K562 (cell line): ENCODE measurements at regions not wholly inside any gene's neighbourhood (a gene's known extent, or its start where the extent isn't known, plus 50 kb on each side); places are given as distances from the start of the nearest gene placed in this dataset.

ENCODE experiments used
- ATAC-seq: fragments of 200-7000 bp; cut with Tn5 transposase; 3 replicates; pipeline ENCODE4 v1.9.1; 2020; ENCODE audit warnings: moderate library complexity
- BruUV-seq: library from RNA; stranded (reverse); fragments of 400-500 nt; replicated peaks from 2 replicates; lab custom pipeline; 2021; lab: Mats Ljungman, UMichigan
- CTCF ChIA-PET: fragments of 300-600 bp; formaldehyde crosslinking; extraction: SDS; loops from one replicate; lab custom pipeline; 2021; ENCODE audit warnings: low intra/inter-chr PET ratio; lab: Yijun Ruan, JAX
- POLR2A ChIA-PET: fragments of 300-600, 350-650 bp; sonication (Branson Sonifier 250); formaldehyde crosslinking; extraction: SDS; loops from one replicate; lab custom pipeline; 2021; ENCODE audit warnings: antibody characterized with exemption, inconsistent platforms; lab: Yijun Ruan, JAX
- DNase-seq, 4 experiments: peaks; one replicate each; pipeline versions ENCODE4 v3.0.0 to v3.0.0-alpha.2; 2011 to 2018; ENCODE audit warnings: low spot score in 3 of 4, mixed read lengths in 3 of 4; ENCODE audit errors: extremely low read depth in 1 of 4
- FAIRE-seq: peaks from 2 replicates; lab custom pipeline; 2011; peaks lifted over from hg19 to GRCh38; lab: Jason Lieb, UNC
- H2AFZ ChIP-seq: 2 replicates; pipeline ENCODE4 v1.6.0; 2011; ENCODE audit warnings: low read depth, low read length, control low read depth, inconsistent platforms
- H3K27ac ChIP-seq: fragments of 200-600 bp; 3 replicates; pipeline ENCODE4 v1.8.0; 2011; ENCODE audit warnings: low read depth, mild to moderate bottlenecking, control low read depth, inconsistent platforms, low read length, moderate library complexity, mixed read lengths; ENCODE audit errors: extremely low read depth
- H3K27me3 ChIP-seq, 2 experiments: fragments of 300-600 bp in 1 of 2; 2 replicates in 1 of 2; 3 replicates in 1 of 2; pipeline versions ENCODE4 v1.6.0 to v1.8.0; 2011; ENCODE audit warnings: inconsistent platforms in 2 of 2, low read length in 2 of 2, mild to moderate bottlenecking in 1 of 2, mixed read lengths in 1 of 2, moderate library complexity in 1 of 2; ENCODE audit not compliant: control insufficient read depth in 2 of 2, insufficient read depth in 2 of 2
- H3K36me3 ChIP-seq: fragments of 300-600 bp; 3 replicates; pipeline ENCODE4 v1.8.0; 2011; ENCODE audit warnings: mild to moderate bottlenecking, low read length, inconsistent platforms; ENCODE audit not compliant: control insufficient read depth, insufficient read depth
- H3K4me1 ChIP-seq, 2 experiments: fragments of 200-600 bp in 1 of 2; replicated peaks in 1 of 2; 2 replicates in 1 of 2; 3 replicates in 1 of 2; pipeline versions ENCODE4 v1.5.1 to v1.8.0; 2011; ENCODE audit warnings: inconsistent platforms in 2 of 2, low read length in 2 of 2, mild to moderate bottlenecking in 1 of 2, mixed read lengths in 1 of 2, moderate library complexity in 1 of 2; ENCODE audit not compliant: control insufficient read depth in 2 of 2, insufficient read depth in 2 of 2
- H3K4me2 ChIP-seq: 2 replicates; pipeline ENCODE4 v1.6.1; 2011; ENCODE audit warnings: low read length, control low read depth, inconsistent platforms, mixed read lengths; ENCODE audit not compliant: insufficient read depth
- H3K4me3 ChIP-seq: fragments of 200-600 bp; sonication (generic), shearing (Covaris generic); 2 replicates; pipeline ENCODE4 v1.5.1; 2016; ENCODE audit warnings: control low read depth, inconsistent platforms
- H3K79me2 ChIP-seq: fragments of 200-600 bp; 3 replicates; pipeline ENCODE4 v1.8.0; 2011; ENCODE audit warnings: low read length, inconsistent platforms; ENCODE audit not compliant: control insufficient read depth, insufficient read depth
- H3K9ac ChIP-seq, 2 experiments: 2 replicates each; pipeline versions ENCODE4 v1.6.0 to v1.6.1; 2011; ENCODE audit warnings: low read depth in 2 of 2, low read length in 2 of 2, control low read depth in 1 of 2, inconsistent platforms in 1 of 2, mild to moderate bottlenecking in 1 of 2, mixed read lengths in 1 of 2; ENCODE audit not compliant: insufficient read depth in 1 of 2
- H3K9me1 ChIP-seq: one replicate; pipeline ENCODE4 v1.6.0; 2011; ENCODE audit warnings: inconsistent platforms, mild to moderate bottlenecking, low read length, moderate library complexity; ENCODE audit not compliant: control insufficient read depth, insufficient read depth
- H3K9me3 ChIP-seq: replicated peaks from 2 replicates; pipeline ENCODE4 v1.5.1; 2011; ENCODE audit warnings: low read depth, low read length, inconsistent platforms; ENCODE audit not compliant: control insufficient read depth, insufficient read depth
- H4K20me1 ChIP-seq: replicated peaks from 2 replicates; pipeline ENCODE4 v1.6.1; 2011; ENCODE audit warnings: low read length, inconsistent platforms, mixed read lengths; ENCODE audit not compliant: control insufficient read depth, insufficient read depth
- EZH2 ChIP-seq: IDR thresholded peaks from 2 replicates; pipeline ENCODE4 v1.6.1; 2012; ENCODE audit warnings: low read depth, mild to moderate bottlenecking, inconsistent platforms, low read length, borderline replicate concordance
- FOXA3 ChIP-seq, 2 experiments: fragments of 450-650 bp in 1 of 2; sonication (generic) in 1 of 2; formaldehyde crosslinking; IDR thresholded peaks in 1 of 2; conservative IDR thresholded peaks in 1 of 2; 2 replicates each; pipeline versions ENCODE4 v1.4.0 to v1.8.0; 2020 to 2022; ENCODE audit warnings: mild to moderate bottlenecking in 2 of 2, missing genetic modification reagents in 1 of 2
- HNRNPK ChIP-seq: fragments of 200-400 bp; formaldehyde crosslinking; IDR thresholded peaks from one replicate; pipeline ENCODE4 v1.6.1; 2018; ENCODE audit warnings: mild to moderate bottlenecking, low read depth, low read length; ENCODE audit not compliant: poor library complexity, severe bottlenecking
- HNRNPUL1 ChIP-seq: fragments of 200-400 bp; formaldehyde crosslinking; IDR thresholded peaks from 2 replicates; pipeline ENCODE4 v1.6.1; 2017; ENCODE audit warnings: low read length
- ILK ChIP-seq: fragments of 450-650 bp; IDR thresholded peaks from 2 replicates; pipeline ENCODE4 v1.6.1; 2016; ENCODE audit warnings: missing genetic modification characterization, low read depth, mild to moderate bottlenecking, missing compliant biosample characterization, moderate library complexity, borderline replicate concordance
- POLR2H ChIP-seq: IDR thresholded peaks from 2 replicates; pipeline ENCODE4 v1.6.1; 2016; ENCODE audit warnings: missing genetic modification characterization, low read depth, mild to moderate bottlenecking, control low read depth, missing compliant biosample characterization, moderate library complexity
- PTRF ChIP-seq: fragments of 450-650 bp; IDR thresholded peaks from 2 replicates; pipeline ENCODE4 v1.6.1; 2016; ENCODE audit warnings: mild to moderate bottlenecking, missing genetic modification characterization, missing compliant biosample characterization
- RBM14 ChIP-seq: fragments of 200-400 bp; formaldehyde crosslinking; IDR thresholded peaks from 2 replicates; pipeline ENCODE4 v1.6.1; 2018; ENCODE audit warnings: low read depth, mild to moderate bottlenecking, low read length, moderate library complexity, borderline replicate concordance; ENCODE audit not compliant: insufficient read depth
- RNF219 ChIP-seq: fragments of 250-450 bp; sonication (Bioruptor Pico); IDR thresholded peaks from 2 replicates; pipeline ENCODE4 v1.5.0; 2022; ENCODE audit warnings: mild to moderate bottlenecking
- TCF15 ChIP-seq: fragments of 250-450 bp; sonication (Bioruptor Pico); IDR thresholded peaks from 2 replicates; pipeline ENCODE4 v1.8.0; 2022; ENCODE audit warnings: moderate library complexity, mild to moderate bottlenecking, inconsistent platforms
- TOE1 ChIP-seq, 2 experiments: fragments of 450-650 bp in 1 of 2; sonication (generic) in 1 of 2; formaldehyde crosslinking in 1 of 2; IDR thresholded peaks; 2 replicates each; pipeline versions ENCODE4 v1.7.1 to v1.8.0; 2016 to 2022; ENCODE audit warnings: borderline replicate concordance in 2 of 2, mild to moderate bottlenecking in 2 of 2, antibody characterized with exemption in 1 of 2, inconsistent platforms in 1 of 2, low read depth in 1 of 2, missing genetic modification reagents in 1 of 2, moderate library complexity in 1 of 2
- ZNF197 ChIP-seq: fragments of 200-800 bp; sonication (Bioruptor generic); IDR thresholded peaks from 2 replicates; pipeline ENCODE4 v1.6.1; 2016; ENCODE audit warnings: low read depth, missing genetic modification characterization, missing compliant biosample characterization
- ZNF511 ChIP-seq: sonication (generic); formaldehyde crosslinking; IDR thresholded peaks from 2 replicates; pipeline ENCODE4 v1.8.0; 2022; ENCODE audit warnings: mild to moderate bottlenecking, missing genetic modification reagents
- WGBS: fragments of 100-300 bp; shearing (Covaris generic); methylation state at CpG from one replicate; pipeline ENCODE4 v1.1.6; 2016; ENCODE audit warnings: low coverage, mixed read lengths; ENCODE audit not compliant: insufficient coverage; ENCODE audit errors: missing lambda C conversion rate; 5-methylcytosine and 5-hydroxymethylcytosine counted together
- in situ Hi-C: fragments of 300-500 bp; cut with MboI; formaldehyde crosslinking; loops from 4 replicates; pipeline ENCODE4 v1.15.0; 2018; ENCODE audit warnings: inconsistent platforms, mixed read lengths
- intact Hi-C: fragments of 100-400 bp; cut with micrococcal nuclease; formaldehyde crosslinking; loops from 2 replicates; pipeline ENCODE4 v1.14.2; 2022
- TF ChIP-seq, protein P1 (sequence below): fragments of 450-650 bp; formaldehyde crosslinking; IDR thresholded peaks from 2 replicates; pipeline ENCODE4 v1.4.0; 2022; ENCODE audit warnings: missing genetic modification characterization
- TF ChIP-seq, protein P2 (sequence below): fragments of 450-650 bp; IDR thresholded peaks from one replicate; pipeline ENCODE4 v1.6.1; 2018; ENCODE audit warnings: mild to moderate bottlenecking, moderate library complexity; ENCODE audit not compliant: partially characterized antibody

GRCh38 chr5:107806271-107806670 lies 135.5 kb upstream of the EFNA5 start:
- no peak for FAIRE-seq
- in situ Hi-C loops, result no loop called here

More at GRCh38 chr5:107806271-107806670, 135.5 kb upstream of the EFNA5 start:
- Histone ChIP-seq H3K4me2 (no peak overlapping the region), H3K9me3 (no peaks in the 10 kb centered on the region), H3K27ac (no peak overlapping the region), H2AFZ (no peak overlapping the region), H3K79me2 (no peaks in the 10 kb centered on the region), H3K27me3 (no peaks in the 10 kb centered on the region), H3K36me3 (no peaks in the 10 kb centered on the region), H3K4me1 (no peaks in the 10 kb centered on the region), H3K9me1 (no peaks in the 10 kb centered on the region), H3K9ac (no peak overlapping the region), H4K20me1 (no peaks in the 10 kb centered on the region), H3K4me3 (no peak overlapping the region)
- TF ChIP-seq, protein P1, sequence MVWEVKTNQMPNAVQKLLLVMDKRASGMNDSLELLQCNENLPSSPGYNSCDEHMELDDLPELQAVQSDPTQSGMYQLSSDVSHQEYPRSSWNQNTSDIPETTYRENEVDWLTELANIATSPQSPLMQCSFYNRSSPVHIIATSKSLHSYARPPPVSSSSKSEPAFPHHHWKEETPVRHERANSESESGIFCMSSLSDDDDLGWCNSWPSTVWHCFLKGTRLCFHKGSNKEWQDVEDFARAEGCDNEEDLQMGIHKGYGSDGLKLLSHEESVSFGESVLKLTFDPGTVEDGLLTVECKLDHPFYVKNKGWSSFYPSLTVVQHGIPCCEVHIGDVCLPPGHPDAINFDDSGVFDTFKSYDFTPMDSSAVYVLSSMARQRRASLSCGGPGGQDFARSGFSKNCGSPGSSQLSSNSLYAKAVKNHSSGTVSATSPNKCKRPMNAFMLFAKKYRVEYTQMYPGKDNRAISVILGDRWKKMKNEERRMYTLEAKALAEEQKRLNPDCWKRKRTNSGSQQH (CRISPR knock-in tag), result no peak
- TF ChIP-seq, protein P2, sequence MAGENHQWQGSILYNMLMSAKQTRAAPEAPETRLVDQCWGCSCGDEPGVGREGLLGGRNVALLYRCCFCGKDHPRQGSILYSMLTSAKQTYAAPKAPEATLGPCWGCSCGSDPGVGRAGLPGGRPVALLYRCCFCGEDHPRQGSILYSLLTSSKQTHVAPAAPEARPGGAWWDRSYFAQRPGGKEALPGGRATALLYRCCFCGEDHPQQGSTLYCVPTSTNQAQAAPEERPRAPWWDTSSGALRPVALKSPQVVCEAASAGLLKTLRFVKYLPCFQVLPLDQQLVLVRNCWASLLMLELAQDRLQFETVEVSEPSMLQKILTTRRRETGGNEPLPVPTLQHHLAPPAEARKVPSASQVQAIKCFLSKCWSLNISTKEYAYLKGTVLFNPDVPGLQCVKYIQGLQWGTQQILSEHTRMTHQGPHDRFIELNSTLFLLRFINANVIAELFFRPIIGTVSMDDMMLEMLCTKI, result no peak
- TF ChIP-seq ILK (tag) (no peak), POLR2H (tag) (no peak), RBM14 (no peak), HNRNPUL1 (no peak), ZNF511 (CRISPR knock-in tag) (no peak), HNRNPK (no peak), TOE1 (IDR thresholded peaks at IDR 0.05; ENCODE audit: borderline replicate concordance) (no peak), TOE1 (CRISPR knock-in tag; IDR thresholded peaks at IDR 0.05; ENCODE audit: borderline replicate concordance, low read depth) (no peak), PTRF (tag) (no peak), EZH2 (no peak), FOXA3 (CRISPR knock-in tag; conservative IDR thresholded peaks at IDR 0.05 in 1 of 2, IDR thresholded peaks at IDR 0.05 in 1 of 2) (no peak), RNF219 (CRISPR knock-in tag) (no peak), TCF15 (CRISPR knock-in tag) (no peak), ZNF197 (no peak)
- POLR2A ChIA-PET, result no interaction called here
- intact Hi-C loops, result no loop called here
- ATAC-seq (no peak), DNase-seq (no peak)
- BruUV-seq, result no TSS peak
- 0% methylated on average over 5 of the region's 5 CpGs for WGBS
- CTCF ChIA-PET, result no interaction called here
